SK-N-SH (cell line): ENCODE measurements at regions not wholly inside any gene's neighbourhood (a gene's known extent, or its start where the extent isn't known, plus 50 kb on each side); places are given as distances from the start of the nearest gene placed in this dataset.

Source experiments
- CTCF ChIA-PET: fragments of 300-600, 350-600 bp; formaldehyde crosslinking; extraction: SDS; loops from one replicate; lab custom pipeline; 2021; lab: Yijun Ruan, JAX
- POLR2A ChIA-PET: fragments of 350-600 bp; sonication (Branson Sonifier 250); formaldehyde crosslinking; extraction: SDS; loops from one replicate; lab custom pipeline; 2020; ENCODE audit warnings: antibody characterized with exemption, inconsistent platforms; lab: Yijun Ruan, JAX
- DNase-seq: peaks from one replicate; pipeline ENCODE4 v3.0.0; 2012
- H2AFZ ChIP-seq: fragments of 200-600 bp; sonication (generic); 2 replicates; pipeline ENCODE4 v1.8.1; 2016; ENCODE audit warnings: antibody characterized with exemption, mild to moderate bottlenecking, low read depth
- H3F3A ChIP-seq: fragments of 200-600 bp; sonication (generic); replicated peaks from 2 replicates; pipeline ENCODE3; 2016; ENCODE audit warnings: antibody characterized with exemption, mild to moderate bottlenecking; ENCODE audit not compliant: insufficient read depth
- H3K27ac ChIP-seq, 2 experiments: fragments of 200-500 bp in 1 of 2; fragments of 200-600 bp in 1 of 2; sonication (Bioruptor generic) in 1 of 2; sonication (generic), shearing (Covaris generic) in 1 of 2; 2 replicates each; pipeline versions ENCODE4 v1.5.1 to v1.6.1; 2014 to 2016; ENCODE audit warnings: low read depth in 2 of 2, inconsistent platforms in 1 of 2, low read length in 1 of 2, mild to moderate bottlenecking in 1 of 2, mixed read lengths in 1 of 2
- H3K27me3 ChIP-seq: fragments of 200-600 bp; sonication (generic), shearing (Covaris generic); 2 replicates; pipeline ENCODE4 v1.6.1; 2016; ENCODE audit warnings: mixed run types; ENCODE audit not compliant: insufficient read depth
- H3K36me3 ChIP-seq, 2 experiments: fragments of 200-500 bp in 1 of 2; fragments of 200-600 bp in 1 of 2; sonication (Bioruptor generic) in 1 of 2; sonication (generic) in 1 of 2; replicated peaks in 1 of 2; 2 replicates each; pipeline versions ENCODE3 to v1.5.1; 2014 to 2016; ENCODE audit warnings: low read length in 1 of 2, mild to moderate bottlenecking in 1 of 2; ENCODE audit not compliant: insufficient read depth in 2 of 2, control insufficient read depth in 1 of 2
- H3K4me1 ChIP-seq, 2 experiments: fragments of 200-500 bp in 1 of 2; fragments of 200-600 bp in 1 of 2; sonication (Bioruptor generic) in 1 of 2; sonication (generic), shearing (Covaris generic) in 1 of 2; 2 replicates each; pipeline versions ENCODE4 v1.5.1 to v1.6.1; 2014 to 2016; ENCODE audit warnings: low read depth in 1 of 2, low read length in 1 of 2, mixed run types in 1 of 2; ENCODE audit not compliant: insufficient read depth in 2 of 2, control insufficient read depth in 1 of 2
- H3K4me2 ChIP-seq: fragments of 200-600 bp; sonication (generic), shearing (Covaris generic); 2 replicates; pipeline ENCODE4 v1.6.1; 2017; ENCODE audit warnings: mixed run types
- H3K4me3 ChIP-seq, 2 experiments: fragments of 200-500 bp in 1 of 2; fragments of 200-600 bp in 1 of 2; sonication (Bioruptor generic) in 1 of 2; sonication (generic), shearing (Covaris generic) in 1 of 2; 2 replicates each; pipeline versions ENCODE4 v1.5.1 to v1.8.1; 2014 to 2016; ENCODE audit warnings: low read depth in 2 of 2, inconsistent platforms in 1 of 2, low read length in 1 of 2, mild to moderate bottlenecking in 1 of 2, mixed read lengths in 1 of 2, moderate library complexity in 1 of 2
- H3K79me2 ChIP-seq: fragments of 200-600 bp; sonication (generic); 2 replicates; pipeline ENCODE4 v1.8.1; 2017; ENCODE audit warnings: mild to moderate bottlenecking; ENCODE audit not compliant: insufficient read depth
- H3K9ac ChIP-seq: fragments of 200-600 bp; sonication (generic); 2 replicates; pipeline ENCODE4 v1.6.1; 2017; ENCODE audit warnings: mixed run types
- H3K9me2 ChIP-seq: fragments of 200-600 bp; sonication (generic); 2 replicates; pipeline ENCODE4 v1.6.1; 2017; ENCODE audit warnings: mixed run types
- H3K9me3 ChIP-seq: fragments of 200-600 bp; sonication (generic); 2 replicates; pipeline ENCODE4 v1.6.1; 2017; ENCODE audit warnings: mixed run types, mild to moderate bottlenecking, moderate library complexity
- H4K20me1 ChIP-seq: fragments of 200-600 bp; sonication (generic); 2 replicates; pipeline ENCODE4 v1.6.1; 2017; ENCODE audit warnings: mild to moderate bottlenecking, mixed run types; ENCODE audit not compliant: insufficient read depth
- CHD2 ChIP-seq: fragments of 150-350 bp; IDR thresholded peaks from 2 replicates; pipeline ENCODE4 v1.6.1; 2018; ENCODE audit warnings: low read length; ENCODE audit not compliant: partially characterized antibody
- ELF1 ChIP-seq: IDR thresholded peaks from 2 replicates; pipeline ENCODE4 v1.4.0; 2012
- EP300 ChIP-seq, 2 experiments: IDR thresholded peaks; 2 replicates each; pipeline versions ENCODE4 v1.4.0 to v1.6.1; 2012; ENCODE audit warnings: borderline replicate concordance in 1 of 2, low read depth in 1 of 2, low read length in 1 of 2
- EZH2phosphoT487 ChIP-seq: fragments of 200-600 bp; sonication (generic); IDR thresholded peaks from 2 replicates; pipeline ENCODE4 v1.6.1; 2017; ENCODE audit warnings: low read depth, mixed run types, mild to moderate bottlenecking, antibody characterized with exemption, moderate library complexity, borderline replicate concordance
- FOXJ3 ChIP-seq: sonication (generic); formaldehyde crosslinking; IDR thresholded peaks from 2 replicates; pipeline ENCODE4 v1.5.1; 2020; ENCODE audit warnings: mild to moderate bottlenecking, missing genetic modification reagents
- FOXM1 ChIP-seq: IDR thresholded peaks from 2 replicates; pipeline ENCODE4 v1.4.0; 2012; ENCODE audit warnings: low read depth, mild to moderate bottlenecking
- GABPA ChIP-seq: IDR thresholded peaks from 2 replicates; pipeline ENCODE4 v1.4.0; 2012; ENCODE audit warnings: low read depth, mild to moderate bottlenecking
- JUND ChIP-seq: IDR thresholded peaks from 2 replicates; pipeline ENCODE4 v1.4.0; 2012
- MAX ChIP-seq: IDR thresholded peaks from 2 replicates; pipeline ENCODE4 v1.4.0; 2012; ENCODE audit warnings: low read depth
- MEF2A ChIP-seq: IDR thresholded peaks from 2 replicates; pipeline ENCODE4 v1.4.0; 2012; ENCODE audit warnings: low read depth, borderline replicate concordance
- NFIC ChIP-seq: IDR thresholded peaks from 2 replicates; pipeline ENCODE4 v1.4.0; 2012; ENCODE audit warnings: borderline replicate concordance
- POLR2AphosphoS5 ChIP-seq: IDR thresholded peaks from 2 replicates; pipeline ENCODE4 v1.6.1; 2012; ENCODE audit warnings: low read depth, low read length
- RAD21 ChIP-seq: IDR thresholded peaks from 2 replicates; pipeline ENCODE4 v1.6.1; 2012; ENCODE audit warnings: mild to moderate bottlenecking, low read length
- RCOR1 ChIP-seq: fragments of 150-350 bp; IDR thresholded peaks from 2 replicates; pipeline ENCODE4 v1.6.1; 2017; ENCODE audit warnings: antibody characterized with exemption, low read length
- SIN3A ChIP-seq: IDR thresholded peaks from 2 replicates; pipeline ENCODE4 v1.6.1; 2012; ENCODE audit warnings: low read depth, mild to moderate bottlenecking, low read length, moderate library complexity, borderline replicate concordance
- SMC3 ChIP-seq: IDR thresholded peaks from 2 replicates; pipeline ENCODE4 v1.6.1; 2012; ENCODE audit warnings: low read depth, low read length, improper control_type of control experiment
- TAF1 ChIP-seq: IDR thresholded peaks from 2 replicates; pipeline ENCODE4 v1.6.1; 2012; ENCODE audit warnings: low read depth, mild to moderate bottlenecking, low read length, moderate library complexity, borderline replicate concordance
- TCF12 ChIP-seq: IDR thresholded peaks from 2 replicates; pipeline ENCODE4 v1.4.0; 2012
- WGBS: methylation state at CpG from one replicate; pipeline ENCODE4 v1.1.6; 2017; ENCODE audit warnings: low lambda C conversion rate; 5-methylcytosine and 5-hydroxymethylcytosine counted together
- TF ChIP-seq, protein P1 (sequence below): IDR thresholded peaks from 2 replicates; pipeline ENCODE4; 2012
- TF ChIP-seq, protein P2 (sequence below): IDR thresholded peaks from 2 replicates; pipeline ENCODE4 v1.4.0; 2012; ENCODE audit warnings: low read depth, borderline replicate concordance

- no peaks in the 10 kb centered on the region for H3K4me1 ChIP-seq
- no peak overlapping the region for H3K27ac ChIP-seq
- POLR2A ChIA-PET: no interaction called here
- no peaks in the 10 kb centered on the region for H3K36me3 ChIP-seq
- H3K4me3 ChIP-seq: no peak overlapping the region
- CTCF ChIA-PET: interaction anchor here (0.7 kb wide), 1 partner anchor 1082 kb away, joined by 3 read pairs; no protein-coding TSS in a partner anchor
- DNase-seq: no peak
- no peaks in the 10 kb centered on the region for H3K79me2 ChIP-seq
- no peaks in the 10 kb centered on the region for H4K20me1 ChIP-seq
- WGBS: 47% methylated on average over 3 of the region's 3 CpGs
- no peaks in the 10 kb centered on the region for H3K27me3 ChIP-seq
- H3K9me2 ChIP-seq: no peaks in the 10 kb centered on the region
- no peak for TF ChIP-seq EP300 (IDR thresholded peaks at IDR 0.05; ENCODE audit: borderline replicate concordance in 1 of 2, low read depth in 1 of 2, low read length in 1 of 2)
- no peak for TF ChIP-seq RAD21
- no peak for TF ChIP-seq TAF1
- no peak for TF ChIP-seq EZH2phosphoT487
- TF ChIP-seq POLR2AphosphoS5: no peak
- TF ChIP-seq GABPA: no peak
- no peak for TF ChIP-seq SMC3
- TF ChIP-seq FOXJ3: no peak
- no peak for TF ChIP-seq TCF12
- TF ChIP-seq, protein P1, sequence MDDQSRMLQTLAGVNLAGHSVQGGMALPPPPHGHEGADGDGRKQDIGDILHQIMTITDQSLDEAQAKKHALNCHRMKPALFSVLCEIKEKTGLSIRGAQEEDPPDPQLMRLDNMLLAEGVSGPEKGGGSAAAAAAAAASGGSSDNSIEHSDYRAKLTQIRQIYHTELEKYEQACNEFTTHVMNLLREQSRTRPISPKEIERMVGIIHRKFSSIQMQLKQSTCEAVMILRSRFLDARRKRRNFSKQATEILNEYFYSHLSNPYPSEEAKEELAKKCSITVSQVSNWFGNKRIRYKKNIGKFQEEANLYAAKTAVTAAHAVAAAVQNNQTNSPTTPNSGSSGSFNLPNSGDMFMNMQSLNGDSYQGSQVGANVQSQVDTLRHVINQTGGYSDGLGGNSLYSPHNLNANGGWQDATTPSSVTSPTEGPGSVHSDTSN: no peak
- TF ChIP-seq CHD2: no peak
- no peak for TF ChIP-seq SIN3A
- no peak for TF ChIP-seq FOXM1
- TF ChIP-seq NFIC: no peak
- TF ChIP-seq, protein P2, sequence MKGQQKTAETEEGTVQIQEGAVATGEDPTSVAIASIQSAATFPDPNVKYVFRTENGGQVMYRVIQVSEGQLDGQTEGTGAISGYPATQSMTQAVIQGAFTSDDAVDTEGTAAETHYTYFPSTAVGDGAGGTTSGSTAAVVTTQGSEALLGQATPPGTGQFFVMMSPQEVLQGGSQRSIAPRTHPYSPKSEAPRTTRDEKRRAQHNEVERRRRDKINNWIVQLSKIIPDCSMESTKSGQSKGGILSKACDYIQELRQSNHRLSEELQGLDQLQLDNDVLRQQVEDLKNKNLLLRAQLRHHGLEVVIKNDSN: no peak
- TF ChIP-seq, all 33 proteins: peak for 0
- Histone ChIP-seq H3K9ac (no peak overlapping the region), H3K4me2 (no peak overlapping the region), H3F3A (no peaks in the 10 kb centered on the region), H2AFZ (no peak overlapping the region), H3K9me3 (no peaks in the 10 kb centered on the region)
Observed at GRCh38 chr12:118467641-118468305, 91.4 kb downstream of the SUDS3 start.

DNA sequence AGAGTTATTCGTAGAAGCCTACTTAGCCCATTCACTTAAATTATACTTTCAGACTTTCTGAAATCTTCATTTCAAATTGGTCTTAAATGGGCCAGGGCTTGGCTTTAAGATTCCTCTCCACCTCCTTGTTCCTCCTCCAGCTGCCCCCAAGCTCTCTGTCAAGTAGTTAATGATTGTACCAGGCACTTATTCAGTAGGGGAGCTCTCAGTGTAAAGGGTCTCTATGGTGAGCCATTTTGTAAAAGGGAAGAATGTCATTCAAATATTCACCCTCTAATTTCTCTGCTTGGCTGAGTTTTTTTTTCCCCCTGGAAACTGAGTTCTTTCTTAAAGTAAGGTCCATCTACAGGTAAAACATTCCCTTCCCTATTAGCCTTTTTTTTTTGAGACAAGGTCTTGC, 96.6 kb downstream of the SUDS3 start:
- 53% methylated on average over 1 of the region's 1 CpG for WGBS

More for the DNA sequence above, 96.6 kb downstream of the SUDS3 start:
- H3K9me2 ChIP-seq: no peaks in the 10 kb centered on the region
- TF ChIP-seq ELF1 (no peak), MAX (no peak), JUND (no peak), POLR2AphosphoS5 (no peak), TCF12 (no peak), RCOR1 (no peak), MEF2A (no peak)
- DNase-seq: no peak
- POLR2A ChIA-PET: no interaction called here
- H3K9ac ChIP-seq: no peak overlapping the region
- CTCF ChIA-PET: interaction anchor here (0.7 kb wide), 1 partner anchor 940 kb away, joined by 5 read pairs; no protein-coding TSS in a partner anchor
- H3K4me1 ChIP-seq: no peaks in the 10 kb centered on the region
- H3K9me3 ChIP-seq: no peaks in the 10 kb centered on the region
- no peaks in the 10 kb centered on the region for H3K36me3 ChIP-seq
- no peak overlapping the region for H3K4me3 ChIP-seq
- no peaks in the 10 kb centered on the region for H3K79me2 ChIP-seq
- no peak overlapping the region for H3K27ac ChIP-seq
- no peak overlapping the region for H2AFZ ChIP-seq
- no peak overlapping the region for H3K4me2 ChIP-seq
- no peaks in the 10 kb centered on the region for H3F3A ChIP-seq
- no peaks in the 10 kb centered on the region for H4K20me1 ChIP-seq
- H3K27me3 ChIP-seq: no peaks in the 10 kb centered on the region
